GM13977 (cell line): ENCODE measurements at regions not wholly inside any gene's neighbourhood (a gene's known extent, or its start where the extent isn't known, plus 50 kb on each side); places are given as distances from the start of the nearest gene placed in this dataset.

Source experiments
- DNase-seq: peaks from one replicate; pipeline ENCODE4 v3.0.0; 2012; ENCODE audit warnings: low spot score
- in situ Hi-C: fragments of 300-500 bp; cut with MboI; formaldehyde crosslinking; loops from one replicate; pipeline ENCODE4 v1.12.0; 2022; ENCODE audit warnings: low sequenced_read_pairs, low pct_unique_long_range_greater_than_20kb, mixed read lengths, inconsistent platforms; ENCODE audit not compliant: unreplicated experiment
- TF ChIP-seq, protein P1 (sequence below): IDR thresholded peaks from 2 replicates; pipeline ENCODE4 v1.5.1; 2012; ENCODE audit warnings: mild to moderate bottlenecking, control low read depth; ENCODE audit not compliant: insufficient read depth; ENCODE audit errors: extremely low read depth, missing control alignments

DNA sequence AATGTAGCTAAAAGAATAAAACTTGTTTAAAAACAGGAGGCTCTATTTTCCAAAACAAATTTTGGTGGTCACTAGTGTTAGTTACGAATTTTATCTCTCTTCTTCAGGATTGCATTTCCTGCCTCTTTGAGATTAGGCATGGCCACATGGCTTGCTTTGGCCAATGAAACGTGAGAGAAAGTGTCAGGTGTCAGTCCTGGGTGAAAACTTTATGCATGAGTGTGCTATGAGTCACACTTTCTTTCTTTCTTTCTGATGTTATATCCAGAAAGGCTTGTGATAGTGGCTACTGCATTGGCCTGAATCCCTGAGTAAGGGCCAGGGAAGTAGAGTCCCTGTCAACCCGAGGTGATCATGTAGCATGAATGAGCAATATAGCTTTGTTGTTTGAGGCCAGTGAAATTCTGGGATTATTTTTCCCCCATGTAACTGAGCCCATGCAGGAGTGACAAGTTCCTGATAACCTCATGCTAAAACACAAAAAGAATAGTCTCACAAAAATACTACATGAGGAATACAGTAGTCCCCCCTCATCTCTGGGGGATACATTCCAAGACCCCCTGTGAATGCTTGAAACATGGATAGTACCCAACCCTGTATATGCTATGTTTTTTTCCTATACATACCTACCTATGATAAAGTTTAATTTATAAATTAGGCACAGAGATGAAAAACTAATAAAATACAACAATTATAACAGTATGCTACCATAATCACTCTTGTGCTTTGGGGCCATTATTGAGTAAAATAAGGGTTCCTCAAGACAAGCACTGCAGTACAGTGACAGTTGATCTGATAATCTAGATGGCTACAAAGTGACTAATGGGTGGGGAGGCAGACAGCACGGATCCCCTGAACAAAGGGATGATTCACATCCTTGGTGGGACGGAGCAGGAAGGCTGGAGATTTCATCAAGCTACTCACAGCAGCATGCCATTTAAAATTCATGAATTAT lies 109.5 kb downstream of the CDC42EP3 start:
- in situ Hi-C loops: no loop called here

DNA sequence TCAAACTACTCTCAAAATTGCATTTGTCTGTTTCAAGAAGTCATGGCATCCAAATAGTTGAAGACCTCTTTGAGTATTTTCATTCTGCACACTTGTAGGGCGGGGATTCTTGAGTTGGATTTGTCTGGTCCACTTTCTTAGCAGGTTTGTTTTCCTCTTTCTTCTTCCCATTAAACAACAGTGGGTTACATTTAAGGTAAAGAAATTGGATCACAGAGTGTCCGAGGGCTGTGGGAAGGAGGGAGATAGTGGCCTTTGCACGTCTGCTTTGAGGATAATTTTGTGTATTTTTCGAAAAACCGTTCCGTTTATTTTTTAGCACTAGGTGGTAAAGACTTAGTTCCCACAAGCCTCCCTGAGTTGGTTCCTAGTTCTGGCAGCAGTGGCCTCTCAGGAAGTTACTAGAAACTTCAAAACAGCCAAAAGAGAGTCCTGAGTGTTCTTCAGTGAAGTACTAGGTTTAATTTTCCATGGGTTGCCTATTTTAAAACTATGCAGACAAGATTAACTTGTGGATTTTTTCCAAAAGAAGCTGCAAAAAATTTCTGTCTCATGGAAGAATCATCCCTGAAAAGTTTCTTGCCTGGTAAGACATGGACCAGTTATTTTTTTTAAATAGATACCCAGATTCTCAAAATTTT lies 107.9 kb downstream of the CDC42EP3 start:
- TF ChIP-seq, protein P1, sequence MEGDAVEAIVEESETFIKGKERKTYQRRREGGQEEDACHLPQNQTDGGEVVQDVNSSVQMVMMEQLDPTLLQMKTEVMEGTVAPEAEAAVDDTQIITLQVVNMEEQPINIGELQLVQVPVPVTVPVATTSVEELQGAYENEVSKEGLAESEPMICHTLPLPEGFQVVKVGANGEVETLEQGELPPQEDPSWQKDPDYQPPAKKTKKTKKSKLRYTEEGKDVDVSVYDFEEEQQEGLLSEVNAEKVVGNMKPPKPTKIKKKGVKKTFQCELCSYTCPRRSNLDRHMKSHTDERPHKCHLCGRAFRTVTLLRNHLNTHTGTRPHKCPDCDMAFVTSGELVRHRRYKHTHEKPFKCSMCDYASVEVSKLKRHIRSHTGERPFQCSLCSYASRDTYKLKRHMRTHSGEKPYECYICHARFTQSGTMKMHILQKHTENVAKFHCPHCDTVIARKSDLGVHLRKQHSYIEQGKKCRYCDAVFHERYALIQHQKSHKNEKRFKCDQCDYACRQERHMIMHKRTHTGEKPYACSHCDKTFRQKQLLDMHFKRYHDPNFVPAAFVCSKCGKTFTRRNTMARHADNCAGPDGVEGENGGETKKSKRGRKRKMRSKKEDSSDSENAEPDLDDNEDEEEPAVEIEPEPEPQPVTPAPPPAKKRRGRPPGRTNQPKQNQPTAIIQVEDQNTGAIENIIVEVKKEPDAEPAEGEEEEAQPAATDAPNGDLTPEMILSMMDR: no peak
- in situ Hi-C loops: no loop called here
- DNase-seq: no peak

More for the DNA sequence above, 109.5 kb downstream of the CDC42EP3 start:
- no peak for DNase-seq
- TF ChIP-seq, protein P1: no peak

DNA sequence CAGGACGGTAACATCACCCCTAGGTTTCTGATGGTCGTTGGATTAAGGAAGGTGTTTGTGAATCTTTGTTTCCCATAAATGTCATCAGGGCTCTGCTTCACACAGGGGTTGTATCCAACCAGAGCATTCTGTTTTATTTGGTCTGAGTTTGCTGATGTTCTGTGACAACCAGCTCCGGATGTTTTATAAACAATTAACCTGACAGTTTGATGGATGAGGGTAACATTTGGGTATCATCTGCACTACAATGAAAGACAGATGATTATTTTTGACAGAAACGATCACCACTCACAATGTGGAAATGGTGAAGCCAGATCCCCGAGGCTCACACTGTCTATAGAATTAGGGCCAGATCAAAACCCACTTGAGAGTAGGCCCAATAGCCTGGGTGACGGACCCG lies 107.1 kb downstream of the CDC42EP3 start:
- TF ChIP-seq, protein P1: no peak

DNA sequence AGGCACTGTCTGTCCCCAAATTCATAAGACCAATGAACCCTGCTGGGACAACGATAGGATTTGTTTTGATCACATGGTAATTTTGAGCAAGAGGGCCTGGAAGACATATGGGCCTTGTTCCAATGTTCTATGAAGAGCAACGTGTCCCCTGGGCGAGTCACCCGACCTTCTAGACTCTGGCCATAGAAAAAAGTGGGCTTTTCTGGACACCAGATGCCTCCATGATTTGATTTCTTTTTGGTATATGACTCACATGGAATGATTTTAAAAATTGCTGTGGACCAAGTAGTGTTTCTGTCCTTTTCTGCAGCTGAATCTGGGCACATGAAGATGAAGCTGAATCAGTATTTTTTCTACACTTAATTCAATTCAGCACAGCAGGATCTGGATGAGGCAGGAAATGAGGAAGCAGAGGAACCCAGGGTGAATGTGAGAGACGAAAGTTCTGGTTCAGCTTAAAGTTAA lies 104.9 kb downstream of the CDC42EP3 start:
- in situ Hi-C loops: no loop called here
- DNase-seq: no peak
- TF ChIP-seq, protein P1: no peak

More for the DNA sequence above, 107.1 kb downstream of the CDC42EP3 start:
- DNase-seq: no peak
- in situ Hi-C loops: no loop called here

DNA sequence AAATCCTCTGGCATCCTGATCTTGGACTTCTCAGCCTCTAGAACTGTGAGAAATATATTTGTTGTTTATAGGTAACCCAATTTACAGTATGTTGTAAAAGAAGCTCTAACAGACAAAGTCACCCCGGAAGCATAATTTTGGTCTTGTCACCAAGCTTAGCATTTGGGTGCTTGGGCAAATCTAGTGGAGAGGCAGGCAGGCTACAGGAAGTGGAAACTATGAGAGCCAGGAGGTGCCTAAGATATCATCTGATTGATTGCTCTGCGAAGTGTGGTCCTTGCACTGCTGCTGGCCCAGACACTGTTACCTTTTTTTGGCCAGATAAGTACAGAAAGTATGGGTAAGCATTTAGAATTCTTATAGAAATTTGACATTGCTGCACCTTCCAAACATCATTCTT lies 102.9 kb downstream of the CDC42EP3 start:
- in situ Hi-C loops: no loop called here
- TF ChIP-seq, protein P1: no peak
- DNase-seq: no peak

DNA sequence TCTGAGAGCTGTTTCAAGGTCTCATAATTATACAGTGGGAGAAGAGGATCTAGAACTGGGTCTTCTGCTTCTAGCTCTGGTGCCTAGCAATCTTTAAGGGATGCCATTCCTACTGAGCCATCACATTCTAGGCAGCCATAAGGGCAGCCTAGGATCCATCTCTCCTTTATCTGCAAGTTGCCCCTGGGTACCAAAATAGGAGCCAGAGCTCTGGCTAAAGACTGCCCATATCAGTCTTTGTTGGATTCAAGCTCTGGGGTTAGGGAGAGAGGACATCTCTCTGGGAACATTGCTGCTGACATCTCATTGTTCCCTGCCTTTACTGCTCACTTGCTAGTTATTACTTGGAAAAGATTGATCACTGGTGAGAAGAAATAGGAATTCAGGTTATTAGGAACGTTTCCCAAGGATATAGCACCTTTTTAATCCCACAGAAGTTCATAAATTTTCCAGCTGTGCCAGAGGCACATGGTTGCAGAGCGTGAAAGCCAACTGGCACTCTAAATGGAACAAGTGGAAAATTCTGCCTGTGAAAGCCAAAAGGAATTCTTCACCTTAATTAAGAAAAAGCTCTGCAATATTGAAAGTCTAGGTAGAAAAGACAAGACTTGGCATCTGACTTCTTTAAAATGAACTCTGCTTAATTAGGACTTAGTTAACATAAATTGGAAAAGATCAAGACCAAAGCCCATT lies 102.2 kb downstream of the CDC42EP3 start:
- DNase-seq: no peak
- in situ Hi-C loops: no loop called here

More for the DNA sequence above, 102.2 kb downstream of the CDC42EP3 start:
- TF ChIP-seq, protein P1: no peak
